OCI-LY7 (cell line): ENCODE measurements at regions not wholly inside any gene's neighbourhood (a gene's known extent, or its start where the extent isn't known, plus 50 kb on each side); places are given as distances from the start of the nearest gene placed in this dataset.

Source experiments
- BruUV-seq: library from RNA; stranded (reverse); fragments of 400-500 nt; replicated peaks from 2 replicates; lab custom pipeline; 2021; lab: Mats Ljungman, UMichigan
- CTCF ChIA-PET: fragments of 300-600 bp; sonication (Branson Sonifier 250); formaldehyde crosslinking; loops from one replicate; lab custom pipeline; 2022; ENCODE audit warnings: antibody characterized with exemption; ENCODE audit not compliant: unreplicated experiment; lab: Charles Lee
- POLR2A ChIA-PET: fragments of 300-600 bp; sonication (Branson Sonifier 250); formaldehyde crosslinking; loops from one replicate; lab custom pipeline; 2022; ENCODE audit warnings: antibody characterized with exemption; lab: Charles Lee
- DNase-seq: peaks from one replicate; pipeline ENCODE4 v3.0.0-alpha.2; 2015; ENCODE audit warnings: low spot score
- H2AFZ ChIP-seq: fragments of 200-600 bp; sonication (generic), shearing (Covaris generic); 2 replicates; pipeline ENCODE4 v1.6.1; 2014; ENCODE audit warnings: mild to moderate bottlenecking, antibody characterized with exemption, low read length, moderate library complexity
- H3K27ac ChIP-seq: fragments of 200-600 bp; sonication (generic); 2 replicates; pipeline ENCODE4 v1.5.1; 2014; ENCODE audit warnings: mixed run types, low read depth, mild to moderate bottlenecking, moderate library complexity, low read length, inconsistent platforms; ENCODE audit not compliant: poor library complexity, severe bottlenecking
- H3K36me3 ChIP-seq: fragments of 200-600 bp; sonication (generic); 2 replicates; pipeline ENCODE4 v1.6.1; 2014; ENCODE audit warnings: mild to moderate bottlenecking, antibody characterized with exemption, low read length, moderate library complexity, mixed read lengths; ENCODE audit not compliant: insufficient read depth
- H3K4me1 ChIP-seq: fragments of 200-600 bp; sonication (generic); 2 replicates; pipeline ENCODE4 v1.5.1; 2014; ENCODE audit warnings: mild to moderate bottlenecking, low read length; ENCODE audit not compliant: insufficient read depth, poor library complexity, severe bottlenecking
- H3K4me2 ChIP-seq: fragments of 200-600 bp; sonication (generic); 2 replicates; pipeline ENCODE4 v1.6.1; 2014; ENCODE audit warnings: mild to moderate bottlenecking, low read length
- H3K4me3 ChIP-seq: fragments of 200-600 bp; sonication (generic); 2 replicates; pipeline ENCODE4 v1.5.1; 2014; ENCODE audit warnings: mild to moderate bottlenecking, low read depth, low read length; ENCODE audit not compliant: poor library complexity, severe bottlenecking
- H3K79me2 ChIP-seq: fragments of 200-600 bp; sonication (generic); 2 replicates; pipeline ENCODE4 v1.6.1; 2016; ENCODE audit warnings: low read depth, mild to moderate bottlenecking, low read length, moderate library complexity, mixed read lengths; ENCODE audit not compliant: insufficient read depth
- H3K9me2 ChIP-seq: fragments of 200-600 bp; sonication (generic); 2 replicates; pipeline ENCODE4 v1.6.1; 2016; ENCODE audit warnings: mild to moderate bottlenecking, low read length, mixed read lengths; ENCODE audit not compliant: insufficient read depth
- H3K9me3 ChIP-seq: fragments of 200-600 bp; sonication (generic); 2 replicates; pipeline ENCODE4 v1.6.1; 2014; ENCODE audit warnings: mild to moderate bottlenecking, mixed run types, low read length, mixed read lengths
- H4K20me1 ChIP-seq: fragments of 200-600 bp; sonication (generic); 2 replicates; pipeline ENCODE4 v1.6.1; 2014; ENCODE audit warnings: mild to moderate bottlenecking, antibody characterized with exemption, low read length, moderate library complexity, mixed read lengths; ENCODE audit not compliant: insufficient read depth
- EZH2phosphoT487 ChIP-seq: fragments of 200-600 bp; sonication (generic); IDR thresholded peaks from 2 replicates; pipeline ENCODE4 v1.6.1; 2018; ENCODE audit warnings: low read depth, borderline replicate concordance, mild to moderate bottlenecking, mixed run types, antibody characterized with exemption, low read length, moderate library complexity, mixed read lengths
- intact Hi-C: fragments of 100-400 bp; cut with micrococcal nuclease; formaldehyde crosslinking; loops from one replicate; pipeline ENCODE4 v1.10.0; 2022; ENCODE audit not compliant: unreplicated experiment
- TF ChIP-seq, protein P1 (sequence below): fragments of 200-600 bp; sonication (generic); conservative IDR thresholded peaks from 2 replicates; pipeline ENCODE4 v1.5.1; 2014; ENCODE audit warnings: mild to moderate bottlenecking, antibody characterized with exemption, low read length, moderate library complexity, mixed read lengths

DNA sequence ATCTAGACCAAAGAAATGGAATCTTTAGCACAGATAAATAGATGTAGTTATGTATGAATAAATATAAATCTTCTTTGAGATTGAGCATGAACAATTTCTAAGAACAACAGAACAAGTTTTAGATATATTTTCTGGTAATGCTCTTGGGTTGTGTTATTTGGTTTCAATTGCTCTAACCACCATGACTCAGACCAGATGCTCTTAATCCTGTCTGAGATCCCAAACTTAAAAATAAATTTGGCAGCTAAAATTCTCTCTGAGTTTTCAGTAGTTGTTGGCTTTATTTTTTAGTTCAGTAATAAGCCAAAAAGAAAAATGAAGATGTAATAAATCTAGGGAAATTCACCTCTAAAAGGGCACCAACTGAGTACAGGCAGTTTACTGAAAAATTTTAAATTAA is 1693.4 kb downstream of the NCAM2 start:
- Histone ChIP-seq H3K9me2 (no peaks in the 10 kb centered on the region), H3K4me1 (no peaks in the 10 kb centered on the region), H3K27ac (no peak overlapping the region), H3K9me3 (peaks cover 8% of the 10 kb centered on the region; the same call in 1 of the 2 replicates), H3K79me2 (no peaks in the 10 kb centered on the region), H3K4me3 (no peak overlapping the region), H3K4me2 (no peak overlapping the region), H3K36me3 (no peaks in the 10 kb centered on the region), H4K20me1 (no peaks in the 10 kb centered on the region), H2AFZ (no peak overlapping the region)
- intact Hi-C loops = no loop called here
- POLR2A ChIA-PET = no interaction called here
- no TSS peak for BruUV-seq
- CTCF ChIA-PET = no interaction called here
- no peak for DNase-seq
- TF ChIP-seq EZH2phosphoT487 = no peak
- TF ChIP-seq, protein P1, sequence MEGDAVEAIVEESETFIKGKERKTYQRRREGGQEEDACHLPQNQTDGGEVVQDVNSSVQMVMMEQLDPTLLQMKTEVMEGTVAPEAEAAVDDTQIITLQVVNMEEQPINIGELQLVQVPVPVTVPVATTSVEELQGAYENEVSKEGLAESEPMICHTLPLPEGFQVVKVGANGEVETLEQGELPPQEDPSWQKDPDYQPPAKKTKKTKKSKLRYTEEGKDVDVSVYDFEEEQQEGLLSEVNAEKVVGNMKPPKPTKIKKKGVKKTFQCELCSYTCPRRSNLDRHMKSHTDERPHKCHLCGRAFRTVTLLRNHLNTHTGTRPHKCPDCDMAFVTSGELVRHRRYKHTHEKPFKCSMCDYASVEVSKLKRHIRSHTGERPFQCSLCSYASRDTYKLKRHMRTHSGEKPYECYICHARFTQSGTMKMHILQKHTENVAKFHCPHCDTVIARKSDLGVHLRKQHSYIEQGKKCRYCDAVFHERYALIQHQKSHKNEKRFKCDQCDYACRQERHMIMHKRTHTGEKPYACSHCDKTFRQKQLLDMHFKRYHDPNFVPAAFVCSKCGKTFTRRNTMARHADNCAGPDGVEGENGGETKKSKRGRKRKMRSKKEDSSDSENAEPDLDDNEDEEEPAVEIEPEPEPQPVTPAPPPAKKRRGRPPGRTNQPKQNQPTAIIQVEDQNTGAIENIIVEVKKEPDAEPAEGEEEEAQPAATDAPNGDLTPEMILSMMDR = no peak

DNA sequence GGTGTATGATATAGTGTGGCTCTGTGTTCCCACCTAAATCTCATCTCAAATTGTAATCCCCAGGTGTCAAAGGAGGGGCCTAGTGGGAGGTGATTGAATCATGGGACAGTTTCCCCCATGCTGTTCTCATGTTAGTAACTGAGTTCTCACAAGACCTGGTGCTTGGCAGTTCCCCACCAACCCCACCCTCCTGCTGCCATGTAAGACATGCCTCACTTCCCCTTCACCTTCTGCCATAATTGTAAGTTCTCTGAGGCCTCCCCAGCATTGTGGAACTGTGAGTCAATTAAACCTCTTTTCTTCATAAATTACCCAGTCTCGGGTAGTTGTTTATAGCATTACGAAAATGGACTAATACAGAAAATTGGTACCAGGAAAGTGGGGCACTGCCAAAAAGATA is 1705.3 kb downstream of the NCAM2 start:
- H3K4me2 ChIP-seq = no peak overlapping the region
- no peak overlapping the region for H3K27ac ChIP-seq
- H3K9me3 ChIP-seq = 0 out of 2 replicates have a peak, but pooled peaks cover 4% of the 10 kb centered on the region
- no peaks in the 10 kb centered on the region for H3K79me2 ChIP-seq
- POLR2A ChIA-PET = no interaction called here
- TF ChIP-seq EZH2phosphoT487 = no peak
- TF ChIP-seq, protein P1 = no peak
- H3K4me3 ChIP-seq = no peak overlapping the region
- H3K9me2 ChIP-seq = no peaks in the 10 kb centered on the region
- no peaks in the 10 kb centered on the region for H4K20me1 ChIP-seq
- intact Hi-C loops = no loop called here
- no peaks in the 10 kb centered on the region for H3K36me3 ChIP-seq
- CTCF ChIA-PET = no interaction called here
- DNase-seq = no peak
- no peaks in the 10 kb centered on the region for H3K4me1 ChIP-seq
- no TSS peak for BruUV-seq
- no peak overlapping the region for H2AFZ ChIP-seq

DNA sequence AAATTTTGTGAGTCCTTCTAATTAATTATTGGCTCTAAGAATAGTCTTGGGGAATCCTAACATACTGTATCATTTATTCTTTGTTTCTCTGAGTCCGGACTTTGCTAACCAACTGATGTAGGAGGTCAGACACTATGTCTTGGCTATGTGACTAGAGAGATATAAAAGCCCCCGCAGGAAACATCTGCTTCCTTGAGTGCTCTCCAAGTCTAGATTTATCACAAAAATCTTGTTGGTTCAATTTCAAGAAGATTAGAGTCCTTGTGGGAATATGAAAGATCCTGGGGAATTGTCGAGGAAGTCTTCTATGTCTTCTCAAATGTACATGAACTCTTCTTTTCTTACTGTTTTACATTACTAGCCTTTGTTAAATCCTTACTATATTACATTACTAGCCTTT is 1712.5 kb downstream of the NCAM2 start:
- no peaks in the 10 kb centered on the region for H3K79me2 ChIP-seq
- H3K9me3 ChIP-seq = 0 out of 2 replicates have a peak, but pooled peaks cover 18% of the 10 kb centered on the region
- H3K27ac ChIP-seq = no peak overlapping the region
- intact Hi-C loops = no loop called here
- H3K9me2 ChIP-seq = no peaks in the 10 kb centered on the region
- no peaks in the 10 kb centered on the region for H4K20me1 ChIP-seq
- H2AFZ ChIP-seq = no peak overlapping the region
- H3K36me3 ChIP-seq = no peaks in the 10 kb centered on the region
- DNase-seq = no peak
- no peak overlapping the region for H3K4me3 ChIP-seq
- TF ChIP-seq, protein P1 = no peak
- no peak for TF ChIP-seq EZH2phosphoT487
- no peak overlapping the region for H3K4me2 ChIP-seq
- H3K4me1 ChIP-seq = no peaks in the 10 kb centered on the region
- ChIA-PET CTCF (no interaction called here), POLR2A (no interaction called here)
- BruUV-seq = no TSS peak
